Neuron (in vitro differentiated cells): ENCODE measurements at regions not wholly inside any gene's neighbourhood (a gene's known extent, or its start where the extent isn't known, plus 50 kb on each side); places are given as distances from the start of the nearest gene placed in this dataset.
"Not testable (repeated sequence)": the region's sequence is repeated elsewhere in the genome, so short reads cannot be mapped to it uniquely, and the experiment has no call there.

Experiments
- H2AFZ ChIP-seq: one replicate; pipeline ENCODE4 v1.6.1; 2013; ENCODE audit warnings: low read depth, mild to moderate bottlenecking, inconsistent platforms, low read length, moderate library complexity
- H3K27me3 ChIP-seq: one replicate; pipeline ENCODE4 v1.6.1; 2013; ENCODE audit warnings: low read length; ENCODE audit not compliant: insufficient read depth
- H3K36me3 ChIP-seq: one replicate; pipeline ENCODE4 v1.6.1; 2013; ENCODE audit warnings: low read length; ENCODE audit not compliant: insufficient read depth
- H3K4me1 ChIP-seq: one replicate; pipeline ENCODE4 v1.6.1; 2013; ENCODE audit warnings: low read length; ENCODE audit not compliant: insufficient read depth
- H3K4me3 ChIP-seq: 2 replicates; pipeline ENCODE4 v1.5.1; 2013; ENCODE audit warnings: mild to moderate bottlenecking, low read length, moderate library complexity
- H3K9me3 ChIP-seq: one replicate; pipeline ENCODE4 v1.6.1; 2013; ENCODE audit warnings: low read length

DNA sequence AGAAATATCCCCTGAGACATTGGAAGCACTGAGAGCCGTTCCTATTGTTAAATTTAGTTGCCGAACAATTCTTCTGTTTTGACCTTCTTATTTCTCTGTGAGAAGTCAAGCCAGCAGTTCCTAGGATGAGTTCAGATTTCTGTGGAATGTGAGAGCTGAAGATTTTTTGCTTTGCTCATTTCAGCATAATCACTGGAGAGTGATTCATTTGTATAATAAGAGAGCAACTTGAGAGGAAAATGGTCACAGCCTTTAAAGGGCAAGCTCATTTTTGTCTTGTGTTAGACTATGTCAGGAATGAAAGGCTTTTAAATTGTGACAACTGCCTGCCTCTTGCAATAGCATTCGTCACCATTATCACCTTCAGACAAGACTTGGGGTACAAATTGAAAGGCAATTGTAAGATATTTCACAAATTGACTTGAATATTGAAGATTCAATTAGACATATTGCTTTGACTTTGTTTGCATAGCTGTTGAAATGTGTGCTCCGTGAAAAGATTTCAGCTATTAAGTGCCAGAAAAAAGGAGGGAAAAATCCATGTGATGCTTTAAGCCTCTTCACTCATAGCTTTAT lies 900.0 kb upstream of the GOT2 start:
- Histone ChIP-seq H3K4me3 (peak overlapping the region; percentile 4), H2AFZ (peak overlapping the region; percentile 12), H3K4me1 (peaks cover 32% of the 10 kb centered on the region), H3K9me3 (no peaks in the 10 kb centered on the region), H3K36me3 (no peaks in the 10 kb centered on the region), H3K27me3 (no peaks in the 10 kb centered on the region)

DNA sequence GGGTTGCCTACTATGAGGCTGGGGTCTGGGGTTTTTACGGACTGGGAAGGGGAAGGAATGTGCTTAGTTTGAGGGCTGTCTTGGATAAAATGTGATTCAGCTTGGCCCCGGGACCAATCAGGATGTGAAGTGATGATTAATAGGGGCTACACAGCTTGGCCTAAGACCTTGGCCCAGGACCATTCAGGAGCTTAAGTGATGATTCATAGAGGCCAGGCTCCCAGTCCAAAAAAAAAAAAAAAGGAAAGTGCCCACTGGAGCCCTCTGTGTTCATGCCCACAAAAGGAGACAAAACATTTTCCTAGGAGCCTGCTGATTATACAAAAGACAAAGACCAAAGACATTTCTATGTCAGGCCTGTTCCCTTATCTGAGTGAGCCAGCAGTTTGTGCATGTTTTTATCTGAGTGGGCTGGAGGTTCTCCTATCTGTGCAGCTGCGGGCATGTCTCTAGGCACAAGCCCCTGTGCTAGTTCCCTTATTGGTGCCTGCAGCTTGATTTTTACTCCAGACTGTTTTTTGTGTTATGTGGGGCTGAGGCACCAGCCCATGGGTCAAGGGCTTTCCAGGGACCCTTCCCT lies 898.2 kb upstream of the GOT2 start:
- no peaks in the 10 kb centered on the region for H3K36me3 ChIP-seq
- H3K9me3 ChIP-seq = no peaks in the 10 kb centered on the region
- H3K4me1 ChIP-seq = peaks cover 32% of the 10 kb centered on the region
- H3K4me3 ChIP-seq = no peak overlapping the region
- no peak overlapping the region for H2AFZ ChIP-seq
- no peaks in the 10 kb centered on the region for H3K27me3 ChIP-seq

DNA sequence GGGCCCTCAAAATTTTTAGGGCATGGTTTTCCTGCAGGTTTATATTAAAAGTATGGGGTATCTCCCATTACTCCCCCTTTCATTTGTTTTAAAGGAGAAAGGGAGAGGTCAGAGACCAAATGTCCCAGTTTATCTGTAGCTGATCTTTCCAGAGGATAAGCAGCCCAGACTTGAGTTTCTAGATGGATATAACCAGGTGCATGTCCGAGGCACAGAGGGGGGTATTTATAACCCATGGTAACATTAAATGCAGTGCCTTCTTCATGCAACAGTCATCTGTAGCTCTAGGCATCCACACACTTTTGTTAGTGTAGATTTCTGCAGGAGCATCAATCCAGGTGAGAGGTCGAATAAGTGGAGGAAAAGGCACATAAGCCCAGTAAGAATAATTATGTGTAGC lies 890.3 kb upstream of the GOT2 start:
- not testable (repeated sequence) for H3K4me1 ChIP-seq, H3K9me3 ChIP-seq, H2AFZ ChIP-seq, H3K27me3 ChIP-seq, H3K4me3 ChIP-seq, H3K36me3 ChIP-seq

DNA sequence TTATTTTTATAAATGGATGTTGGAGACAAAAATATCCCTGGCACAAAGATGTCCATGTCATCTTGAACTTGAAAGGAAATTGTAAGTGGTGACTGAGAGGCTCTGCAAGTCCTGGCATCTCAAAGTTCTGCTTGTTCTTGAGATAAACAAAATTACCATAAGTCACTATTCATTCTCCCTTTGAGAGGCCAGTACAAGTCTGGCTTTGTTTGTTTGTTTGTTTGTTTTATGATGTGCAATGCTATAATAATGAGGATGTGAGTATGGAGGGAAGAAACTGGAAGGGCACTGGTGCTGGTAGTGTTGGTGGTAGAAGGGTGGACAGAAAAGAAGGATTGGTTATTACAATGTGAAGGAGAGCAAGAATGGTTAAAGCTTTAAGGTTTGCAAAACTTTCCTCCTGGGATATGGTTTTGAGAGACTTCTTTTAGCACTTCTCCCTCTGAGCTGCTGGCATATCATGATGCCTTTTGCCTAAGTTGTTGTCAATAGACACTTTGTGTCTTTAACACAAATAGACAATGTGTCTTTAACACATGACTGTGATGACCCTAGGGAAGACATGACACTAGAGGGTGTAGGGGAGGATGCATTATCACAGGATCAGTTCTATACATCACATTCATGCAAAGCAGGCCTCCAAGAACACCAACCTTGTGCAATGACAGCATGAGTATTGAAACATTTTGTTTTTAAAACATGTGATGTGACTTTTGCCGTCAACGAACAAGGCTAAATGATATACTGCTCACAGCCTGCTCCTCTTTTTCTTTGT lies 880.5 kb upstream of the GOT2 start:
- Histone ChIP-seq H3K27me3 (no peaks in the 10 kb centered on the region), H3K4me3 (no peak overlapping the region), H3K36me3 (no peaks in the 10 kb centered on the region), H3K4me1 (no peaks in the 10 kb centered on the region), H2AFZ (no peak overlapping the region), H3K9me3 (no peaks in the 10 kb centered on the region)

DNA sequence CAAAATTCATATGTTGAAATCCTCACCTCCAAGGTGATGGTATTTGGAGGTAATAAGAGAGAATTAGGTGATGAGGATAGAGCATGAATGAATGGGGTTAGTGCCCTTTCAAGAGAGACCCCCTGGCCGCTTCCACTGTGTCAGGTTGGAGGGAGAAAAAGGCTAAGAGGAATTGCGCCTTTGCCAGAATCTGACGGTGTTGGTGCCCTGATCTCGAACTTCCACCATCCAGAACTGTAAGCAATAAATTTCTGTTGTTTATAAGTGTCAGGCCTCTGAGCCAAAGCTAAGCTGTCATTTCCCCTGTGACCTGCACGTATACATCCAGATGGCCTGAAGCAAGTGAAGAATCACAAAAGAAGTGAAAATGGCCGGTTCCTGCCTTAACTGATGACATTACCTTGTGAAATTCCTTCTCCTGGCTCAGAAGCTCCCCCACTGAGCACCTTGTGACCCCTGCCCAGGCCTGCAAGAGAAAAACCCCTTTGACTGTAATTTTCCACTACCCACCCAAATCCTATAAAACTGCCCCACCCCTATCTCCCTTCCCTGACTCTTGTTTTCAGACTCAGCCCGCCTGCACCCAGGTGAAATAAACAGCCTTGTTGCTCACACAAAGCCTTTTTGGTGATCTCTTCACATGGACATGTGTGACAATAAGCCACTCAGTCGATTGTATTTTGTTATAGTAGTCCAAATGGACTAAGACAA lies 878.9 kb upstream of the GOT2 start:
- not testable (repeated sequence) for H3K36me3 ChIP-seq, H2AFZ ChIP-seq, H3K9me3 ChIP-seq, H3K4me1 ChIP-seq, H3K27me3 ChIP-seq, H3K4me3 ChIP-seq

DNA sequence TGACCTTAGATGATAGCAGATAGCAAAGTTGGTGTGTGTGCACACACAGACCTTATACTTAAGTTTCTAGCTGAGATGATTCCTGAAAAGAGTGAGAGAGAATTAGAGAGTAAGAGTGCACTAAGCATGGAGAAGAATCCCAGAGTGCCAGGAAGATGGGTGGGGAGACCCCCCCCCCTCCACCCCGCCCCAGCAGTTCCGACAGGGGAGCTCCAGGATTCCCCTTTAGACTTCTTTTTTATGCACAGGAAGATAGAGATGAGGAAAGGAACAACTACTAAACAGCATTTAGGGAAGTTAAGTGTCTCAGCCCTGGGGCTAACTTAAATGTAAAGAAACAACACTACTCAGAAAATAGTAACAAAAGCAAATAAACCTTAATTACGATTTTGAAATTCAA lies 878.0 kb upstream of the GOT2 start:
- H3K27me3 ChIP-seq = no peaks in the 10 kb centered on the region
- no peaks in the 10 kb centered on the region for H3K9me3 ChIP-seq
- H3K4me3 ChIP-seq = no peak overlapping the region
- H2AFZ ChIP-seq = no peak overlapping the region
- H3K4me1 ChIP-seq = no peaks in the 10 kb centered on the region
- no peaks in the 10 kb centered on the region for H3K36me3 ChIP-seq

DNA sequence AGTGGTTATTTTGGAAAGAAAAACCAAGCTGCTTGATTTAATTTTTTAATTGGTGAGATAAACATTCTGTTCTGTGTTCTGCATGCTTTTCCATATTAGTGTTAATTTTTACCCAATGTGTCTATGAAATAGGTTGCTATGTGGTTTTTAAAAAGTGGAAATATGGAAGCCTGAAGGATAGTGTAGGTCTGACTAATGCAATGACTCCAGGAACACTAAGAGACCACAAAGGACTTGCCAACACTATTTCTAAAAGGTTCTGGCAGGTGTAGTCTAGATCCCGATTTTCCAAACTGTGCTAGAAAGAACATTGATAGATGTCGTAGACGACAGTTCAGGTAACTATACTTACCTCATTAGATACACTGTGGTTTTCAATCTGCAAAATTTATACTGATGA lies 877.4 kb upstream of the GOT2 start:
- H3K9me3 ChIP-seq = no peaks in the 10 kb centered on the region
- H3K27me3 ChIP-seq = no peaks in the 10 kb centered on the region
- no peaks in the 10 kb centered on the region for H3K36me3 ChIP-seq
- no peak overlapping the region for H3K4me3 ChIP-seq
- H3K4me1 ChIP-seq = no peaks in the 10 kb centered on the region
- no peak overlapping the region for H2AFZ ChIP-seq

DNA sequence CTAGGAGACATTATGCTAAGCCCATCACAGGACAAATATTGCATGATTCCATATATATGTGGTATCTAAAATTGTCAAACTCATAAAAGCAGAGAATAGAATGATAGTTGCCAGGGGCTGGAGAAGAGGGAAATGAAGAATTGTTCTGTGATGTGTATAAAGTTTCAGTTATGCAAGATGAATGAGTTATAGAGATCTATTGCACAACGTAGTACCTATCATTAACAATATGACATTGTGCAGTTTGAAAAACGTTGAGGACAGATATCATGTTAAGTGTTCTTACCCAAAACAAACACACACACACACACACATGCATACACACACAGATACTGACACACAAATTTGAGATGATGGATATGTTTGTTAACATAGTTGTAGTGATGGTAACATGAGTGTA lies 871.6 kb upstream of the GOT2 start:
- no peak overlapping the region for H2AFZ ChIP-seq
- H3K27me3 ChIP-seq = no peaks in the 10 kb centered on the region
- H3K4me1 ChIP-seq = no peaks in the 10 kb centered on the region
- no peaks in the 10 kb centered on the region for H3K9me3 ChIP-seq
- H3K36me3 ChIP-seq = no peaks in the 10 kb centered on the region
- H3K4me3 ChIP-seq = no peak overlapping the region

DNA sequence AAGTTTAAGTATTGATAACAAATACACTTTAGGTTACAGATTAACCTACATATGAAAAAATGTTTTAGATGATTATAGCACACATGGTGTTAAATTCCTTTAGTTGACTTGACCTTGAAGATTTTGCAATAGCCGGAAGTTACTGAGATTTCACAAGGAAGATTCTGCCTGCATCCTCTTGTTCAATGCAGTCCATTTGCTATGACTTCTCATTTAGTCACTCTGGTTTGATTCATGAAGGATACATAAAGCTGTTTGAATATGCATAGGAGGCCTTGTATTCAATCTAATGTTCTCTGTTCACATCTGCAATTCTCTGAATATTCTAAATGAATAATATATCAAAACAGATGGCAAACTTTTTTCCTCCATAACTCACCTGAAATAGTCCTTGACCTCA lies 870.2 kb upstream of the GOT2 start:
- H3K9me3 ChIP-seq = no peaks in the 10 kb centered on the region
- no peaks in the 10 kb centered on the region for H3K4me1 ChIP-seq
- no peak overlapping the region for H3K4me3 ChIP-seq
- H3K36me3 ChIP-seq = no peaks in the 10 kb centered on the region
- H2AFZ ChIP-seq = no peak overlapping the region
- H3K27me3 ChIP-seq = no peaks in the 10 kb centered on the region

DNA sequence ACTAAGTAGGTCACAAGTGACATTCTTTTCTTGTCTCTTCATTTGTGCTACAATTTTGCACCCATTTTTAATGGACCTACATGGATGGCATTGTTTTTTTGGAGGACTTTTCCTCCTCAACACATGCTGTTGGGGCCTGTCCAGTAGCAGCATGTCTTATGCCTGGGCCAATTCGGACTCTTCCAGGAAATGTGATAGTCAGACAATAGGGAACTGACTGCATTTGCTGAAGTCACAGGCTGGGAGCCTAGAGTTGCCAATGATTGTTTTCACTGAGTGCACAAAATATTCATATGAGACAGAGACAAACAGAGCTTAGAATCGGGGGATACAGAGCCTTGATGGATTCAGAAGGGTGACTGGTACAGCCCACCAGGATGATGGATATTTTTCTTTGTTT lies 867.3 kb upstream of the GOT2 start:
- Histone ChIP-seq H3K27me3 (no peaks in the 10 kb centered on the region), H3K4me3 (no peak overlapping the region), H3K36me3 (no peaks in the 10 kb centered on the region), H2AFZ (no peak overlapping the region), H3K4me1 (no peaks in the 10 kb centered on the region), H3K9me3 (no peaks in the 10 kb centered on the region)

DNA sequence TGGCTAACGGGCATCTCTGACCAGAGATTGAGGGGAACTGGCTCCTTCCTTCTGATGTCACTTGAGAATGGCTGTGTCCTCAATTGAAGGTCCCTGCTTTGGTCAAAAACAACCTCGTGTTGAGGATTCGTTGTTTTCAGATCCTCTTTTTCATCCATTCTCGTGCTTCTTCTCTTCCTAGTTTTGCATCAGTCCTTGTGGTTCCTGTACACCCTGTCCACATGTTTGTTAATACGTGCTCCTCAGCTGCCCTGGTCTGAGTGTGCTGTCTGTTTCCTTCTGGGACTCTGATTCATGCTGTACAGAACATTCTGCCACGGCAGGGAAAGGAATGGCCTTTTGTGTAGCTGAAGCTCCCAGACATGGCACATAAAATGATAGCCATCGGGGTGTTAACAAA lies 863.2 kb upstream of the GOT2 start:
- no peaks in the 10 kb centered on the region for H3K27me3 ChIP-seq
- H3K4me1 ChIP-seq = no peaks in the 10 kb centered on the region
- H3K9me3 ChIP-seq = no peaks in the 10 kb centered on the region
- no peak overlapping the region for H2AFZ ChIP-seq
- no peaks in the 10 kb centered on the region for H3K36me3 ChIP-seq
- no peak overlapping the region for H3K4me3 ChIP-seq

DNA sequence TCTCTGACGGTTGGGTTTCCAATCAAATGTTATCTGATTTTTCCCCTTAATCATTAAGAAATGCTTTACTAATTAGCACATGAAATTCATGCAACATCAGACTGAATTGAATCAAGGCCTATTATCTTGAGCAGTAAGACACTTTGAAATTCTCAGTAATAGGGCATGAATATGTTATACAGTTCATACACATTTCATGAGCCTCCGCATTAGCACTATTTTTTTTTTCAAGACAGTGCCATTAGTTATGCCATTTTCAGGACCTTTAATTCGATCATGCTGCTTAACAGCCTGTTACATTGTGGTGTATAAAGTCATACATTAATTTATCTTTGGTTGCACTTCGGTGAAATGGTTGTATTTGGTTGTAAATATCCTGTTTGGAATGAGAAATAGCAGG lies 862.6 kb upstream of the GOT2 start:
- H3K27me3 ChIP-seq = no peaks in the 10 kb centered on the region
- H3K4me1 ChIP-seq = no peaks in the 10 kb centered on the region
- no peaks in the 10 kb centered on the region for H3K9me3 ChIP-seq
- H3K4me3 ChIP-seq = no peak overlapping the region
- H2AFZ ChIP-seq = no peak overlapping the region
- no peaks in the 10 kb centered on the region for H3K36me3 ChIP-seq

DNA sequence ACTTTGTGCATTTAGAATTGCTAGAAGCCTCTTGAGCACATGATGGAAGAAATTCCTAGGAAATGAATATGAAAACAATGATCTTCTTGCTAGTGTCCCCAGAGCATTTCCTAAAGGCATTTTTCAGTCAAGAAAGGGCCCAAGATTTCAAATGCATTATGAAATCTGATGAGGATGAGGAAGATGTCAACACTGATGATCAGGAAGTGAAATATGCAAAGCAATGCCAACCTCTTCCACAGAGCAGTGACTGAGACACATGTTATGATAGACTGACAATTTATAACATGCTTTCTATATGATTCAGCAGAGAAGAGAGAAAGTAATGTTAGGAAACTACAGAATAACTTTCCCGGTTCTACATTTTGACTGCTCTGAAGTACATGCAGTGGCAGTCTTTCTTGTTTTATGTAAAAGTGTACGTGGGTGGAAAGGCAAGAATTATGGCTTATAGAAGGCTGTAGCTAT lies 859.1 kb upstream of the GOT2 start:
- Histone ChIP-seq H3K4me1 (no peaks in the 10 kb centered on the region), H3K4me3 (no peak overlapping the region), H3K36me3 (no peaks in the 10 kb centered on the region)

More for the DNA sequence above, 859.1 kb upstream of the GOT2 start:
- H2AFZ ChIP-seq = no peak overlapping the region
- no peaks in the 10 kb centered on the region for H3K27me3 ChIP-seq
- H3K9me3 ChIP-seq = no peaks in the 10 kb centered on the region
